ENCODE measurements at regions not wholly inside any gene's neighbourhood (a gene's known extent, or its start where the extent isn't known, plus 50 kb on each side); places are given as distances from the start of the nearest gene placed in this dataset.

DNA sequence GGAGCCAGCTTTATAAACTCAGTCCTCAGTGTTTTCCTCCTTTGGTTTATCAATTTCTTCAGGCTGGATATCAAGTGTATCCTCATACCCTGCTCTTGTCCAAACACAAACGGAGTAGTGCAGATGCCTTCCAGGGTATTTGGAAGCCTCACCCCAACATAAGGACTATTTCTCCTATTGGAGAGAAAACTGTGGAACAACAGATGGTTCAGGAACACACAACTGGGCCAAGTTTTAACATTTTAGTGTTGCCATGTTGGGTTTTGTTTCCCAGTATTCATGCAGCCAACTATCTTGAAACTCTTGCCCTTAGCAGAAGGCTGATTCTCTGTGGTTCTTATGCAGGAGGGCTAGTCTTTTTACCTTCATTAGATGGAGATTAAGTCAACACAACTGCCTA is 398.1 kb downstream of the GABRB3 start (continued):
- TF ChIP-seq CEBPB (IDR thresholded peaks at IDR 0.05; ENCODE audit: low read depth) (no peak), POLR2A (IDR thresholded peaks at IDR 0.05; ENCODE audit: borderline replicate concordance, extremely low read depth, insufficient read depth, insufficient read length) (no peak), SRF (IDR thresholded peaks at IDR 0.05; ENCODE audit: low read depth) (no peak), SP1 (IDR thresholded peaks at IDR 0.05; ENCODE audit: low read depth) (no peak), POLR2AphosphoS5 (IDR thresholded peaks at IDR 0.05; ENCODE audit: low read depth, low read length) (no peak), EZH2phosphoT487 (IDR thresholded peaks at IDR 0.05; ENCODE audit: borderline replicate concordance) (no peak)
- TF ChIP-seq, protein P1, sequence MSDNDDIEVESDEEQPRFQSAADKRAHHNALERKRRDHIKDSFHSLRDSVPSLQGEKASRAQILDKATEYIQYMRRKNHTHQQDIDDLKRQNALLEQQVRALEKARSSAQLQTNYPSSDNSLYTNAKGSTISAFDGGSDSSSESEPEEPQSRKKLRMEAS (IDR thresholded peaks at IDR 0.05) = no peak
- TF ChIP-seq, protein P2, sequence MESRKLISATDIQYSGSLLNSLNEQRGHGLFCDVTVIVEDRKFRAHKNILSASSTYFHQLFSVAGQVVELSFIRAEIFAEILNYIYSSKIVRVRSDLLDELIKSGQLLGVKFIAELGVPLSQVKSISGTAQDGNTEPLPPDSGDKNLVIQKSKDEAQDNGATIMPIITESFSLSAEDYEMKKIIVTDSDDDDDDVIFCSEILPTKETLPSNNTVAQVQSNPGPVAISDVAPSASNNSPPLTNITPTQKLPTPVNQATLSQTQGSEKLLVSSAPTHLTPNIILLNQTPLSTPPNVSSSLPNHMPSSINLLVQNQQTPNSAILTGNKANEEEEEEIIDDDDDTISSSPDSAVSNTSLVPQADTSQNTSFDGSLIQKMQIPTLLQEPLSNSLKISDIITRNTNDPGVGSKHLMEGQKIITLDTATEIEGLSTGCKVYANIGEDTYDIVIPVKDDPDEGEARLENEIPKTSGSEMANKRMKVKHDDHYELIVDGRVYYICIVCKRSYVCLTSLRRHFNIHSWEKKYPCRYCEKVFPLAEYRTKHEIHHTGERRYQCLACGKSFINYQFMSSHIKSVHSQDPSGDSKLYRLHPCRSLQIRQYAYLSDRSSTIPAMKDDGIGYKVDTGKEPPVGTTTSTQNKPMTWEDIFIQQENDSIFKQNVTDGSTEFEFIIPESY (IDR thresholded peaks at IDR 0.05; ENCODE audit: extremely low read depth, insufficient replicate concordance, low read length) = no peak

DNA sequence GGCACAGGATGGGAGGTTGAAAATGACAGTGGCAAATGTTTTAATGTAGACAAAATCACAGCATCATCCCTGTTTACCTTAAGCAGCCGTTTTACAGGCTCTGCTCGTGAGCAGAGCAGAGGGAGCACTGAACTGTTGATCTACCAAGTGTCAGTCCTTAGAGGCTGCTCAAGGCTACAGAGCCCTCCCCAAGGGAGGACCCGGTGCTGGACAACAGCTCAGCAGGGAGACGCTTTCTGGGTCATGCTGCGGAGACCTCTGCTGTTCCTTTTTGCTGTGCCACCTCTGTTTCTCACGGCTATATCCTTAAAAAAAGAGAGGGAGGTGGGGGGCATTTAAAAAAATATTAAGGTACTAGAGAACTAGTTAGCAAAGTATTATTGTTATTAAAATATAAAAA is 400.2 kb downstream of the GABRB3 start:
- DNase-seq (ENCODE audit: low read depth, low spot score) (no peak), ATAC-seq (no peak)
- Histone ChIP-seq H3K4me2 (ENCODE audit: low read length) (no peak overlapping the region), H3K9me2 (ENCODE audit: insufficient read depth) (no peaks in the 10 kb centered on the region), H3K27me3 (ENCODE audit: insufficient read depth, low read length) (no peaks in the 10 kb centered on the region), H3K36me3 (ENCODE audit: control insufficient read depth in 1 of 2, insufficient read depth in 2 of 2, low read length in 2 of 2) (no peaks in the 10 kb centered on the region), H3K79me2 (ENCODE audit: insufficient read depth, low read length) (no peaks in the 10 kb centered on the region), H3K9me3 (ENCODE audit: control insufficient read depth in 1 of 2, insufficient read depth in 1 of 2, low read depth in 1 of 2, low read length in 2 of 2) (peaks cover 21 to 36% of the 10 kb centered on the region in 2 experiments; a peak in 2 of 4 replicates), H3K4me1 (ENCODE audit: control insufficient read depth in 1 of 2, insufficient read depth in 2 of 2, low read length in 2 of 2) (no peaks in the 10 kb centered on the region), H3K27ac (ENCODE audit: low read depth, low read length) (no peak overlapping the region), H4K20me1 (ENCODE audit: insufficient read depth) (no peaks in the 10 kb centered on the region), H3K9ac (ENCODE audit: low read length) (no peak overlapping the region), H3K4me3 (replicated peaks in 1 of 2; ENCODE audit: low read depth in 1 of 2, low read length in 2 of 2) (no peak overlapping the region), H2AFZ (ENCODE audit: low read depth, low read length, poor library complexity, severe bottlenecking) (no peak overlapping the region)
- BruUV-seq (replicated peaks) = no TSS peak
- ChIA-PET RAD21 (ENCODE audit: low non-redundant PET in 1 of 2, low total read pairs in 2 of 2, uncharacterized antibody in 2 of 2, unreplicated experiment in 2 of 2) (no interaction called here), CTCF (no interaction called here), POLR2A (no interaction called here)
- intact Hi-C loops (cut with micrococcal nuclease) = no loop called here
- TF ChIP-seq SIN3A (IDR thresholded peaks at IDR 0.05; ENCODE audit: low read depth) = no peak
- TF ChIP-seq EZH2phosphoT487 (IDR thresholded peaks at IDR 0.05; ENCODE audit: borderline replicate concordance) = no peak
- no peak for TF ChIP-seq POLR2AphosphoS5 (IDR thresholded peaks at IDR 0.05; ENCODE audit: low read depth, low read length)
- no peak for TF ChIP-seq SP1 (IDR thresholded peaks at IDR 0.05; ENCODE audit: low read depth)
- no peak for TF ChIP-seq EZH2 (IDR thresholded peaks at IDR 0.05)
- TF ChIP-seq POLR2A (IDR thresholded peaks at IDR 0.05; ENCODE audit: borderline replicate concordance, extremely low read depth, insufficient read depth, insufficient read length) = no peak
- TF ChIP-seq CEBPB (IDR thresholded peaks at IDR 0.05; ENCODE audit: low read depth) = no peak
- TF ChIP-seq RAD21 (IDR thresholded peaks at IDR 0.05; ENCODE audit: low read depth) = no peak
- no peak for TF ChIP-seq ZNF274 (IDR thresholded peaks at IDR 0.05; ENCODE audit: low read depth, low read length)
- TF ChIP-seq CBX3 (IDR thresholded peaks at IDR 0.05; ENCODE audit: low read depth) = no peak
- TF ChIP-seq, protein P3, sequence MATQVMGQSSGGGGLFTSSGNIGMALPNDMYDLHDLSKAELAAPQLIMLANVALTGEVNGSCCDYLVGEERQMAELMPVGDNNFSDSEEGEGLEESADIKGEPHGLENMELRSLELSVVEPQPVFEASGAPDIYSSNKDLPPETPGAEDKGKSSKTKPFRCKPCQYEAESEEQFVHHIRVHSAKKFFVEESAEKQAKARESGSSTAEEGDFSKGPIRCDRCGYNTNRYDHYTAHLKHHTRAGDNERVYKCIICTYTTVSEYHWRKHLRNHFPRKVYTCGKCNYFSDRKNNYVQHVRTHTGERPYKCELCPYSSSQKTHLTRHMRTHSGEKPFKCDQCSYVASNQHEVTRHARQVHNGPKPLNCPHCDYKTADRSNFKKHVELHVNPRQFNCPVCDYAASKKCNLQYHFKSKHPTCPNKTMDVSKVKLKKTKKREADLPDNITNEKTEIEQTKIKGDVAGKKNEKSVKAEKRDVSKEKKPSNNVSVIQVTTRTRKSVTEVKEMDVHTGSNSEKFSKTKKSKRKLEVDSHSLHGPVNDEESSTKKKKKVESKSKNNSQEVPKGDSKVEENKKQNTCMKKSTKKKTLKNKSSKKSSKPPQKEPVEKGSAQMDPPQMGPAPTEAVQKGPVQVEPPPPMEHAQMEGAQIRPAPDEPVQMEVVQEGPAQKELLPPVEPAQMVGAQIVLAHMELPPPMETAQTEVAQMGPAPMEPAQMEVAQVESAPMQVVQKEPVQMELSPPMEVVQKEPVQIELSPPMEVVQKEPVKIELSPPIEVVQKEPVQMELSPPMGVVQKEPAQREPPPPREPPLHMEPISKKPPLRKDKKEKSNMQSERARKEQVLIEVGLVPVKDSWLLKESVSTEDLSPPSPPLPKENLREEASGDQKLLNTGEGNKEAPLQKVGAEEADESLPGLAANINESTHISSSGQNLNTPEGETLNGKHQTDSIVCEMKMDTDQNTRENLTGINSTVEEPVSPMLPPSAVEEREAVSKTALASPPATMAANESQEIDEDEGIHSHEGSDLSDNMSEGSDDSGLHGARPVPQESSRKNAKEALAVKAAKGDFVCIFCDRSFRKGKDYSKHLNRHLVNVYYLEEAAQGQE (IDR thresholded peaks at IDR 0.05; ENCODE audit: low read depth) = no peak
- TF ChIP-seq SRF (IDR thresholded peaks at IDR 0.05; ENCODE audit: low read depth) = no peak
- TF ChIP-seq, protein P4, sequence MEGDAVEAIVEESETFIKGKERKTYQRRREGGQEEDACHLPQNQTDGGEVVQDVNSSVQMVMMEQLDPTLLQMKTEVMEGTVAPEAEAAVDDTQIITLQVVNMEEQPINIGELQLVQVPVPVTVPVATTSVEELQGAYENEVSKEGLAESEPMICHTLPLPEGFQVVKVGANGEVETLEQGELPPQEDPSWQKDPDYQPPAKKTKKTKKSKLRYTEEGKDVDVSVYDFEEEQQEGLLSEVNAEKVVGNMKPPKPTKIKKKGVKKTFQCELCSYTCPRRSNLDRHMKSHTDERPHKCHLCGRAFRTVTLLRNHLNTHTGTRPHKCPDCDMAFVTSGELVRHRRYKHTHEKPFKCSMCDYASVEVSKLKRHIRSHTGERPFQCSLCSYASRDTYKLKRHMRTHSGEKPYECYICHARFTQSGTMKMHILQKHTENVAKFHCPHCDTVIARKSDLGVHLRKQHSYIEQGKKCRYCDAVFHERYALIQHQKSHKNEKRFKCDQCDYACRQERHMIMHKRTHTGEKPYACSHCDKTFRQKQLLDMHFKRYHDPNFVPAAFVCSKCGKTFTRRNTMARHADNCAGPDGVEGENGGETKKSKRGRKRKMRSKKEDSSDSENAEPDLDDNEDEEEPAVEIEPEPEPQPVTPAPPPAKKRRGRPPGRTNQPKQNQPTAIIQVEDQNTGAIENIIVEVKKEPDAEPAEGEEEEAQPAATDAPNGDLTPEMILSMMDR (IDR thresholded peaks at IDR 0.05 in 2 of 3, conservative IDR thresholded peaks at IDR 0.05 in 1 of 3; ENCODE audit: borderline replicate concordance in 1 of 3, insufficient read depth in 1 of 3, low read depth in 2 of 3, low read length in 2 of 3) = no peak
- no peak for TF ChIP-seq ELF1 (IDR thresholded peaks at IDR 0.05; ENCODE audit: borderline replicate concordance, low read depth)
- TF ChIP-seq FOSL1 (IDR thresholded peaks at IDR 0.05; ENCODE audit: low read depth) = no peak
